ENCODE measurements at regions not wholly inside any gene's neighbourhood (a gene's known extent, or its start where the extent isn't known, plus 50 kb on each side); places are given as distances from the start of the nearest gene placed in this dataset.
"Not testable (repeated sequence)": the region's sequence is repeated elsewhere in the genome, so short reads cannot be mapped to it uniquely, and the experiment has no call there.

GRCh38 chr9:61628951-61629350 is 439.1 kb downstream of the SPATA31A7 start:
- not testable (repeated sequence) for DNase-seq (ENCODE audit: low read depth)

GRCh38 chr9:61634192-61634591 is 444.4 kb downstream of the SPATA31A7 start:
- DNase-seq (ENCODE audit: low read depth) = no peak
- no peak for TF ChIP-seq CTCF (IDR thresholded peaks at IDR 0.05; ENCODE audit: control insufficient read depth, extremely low read depth, insufficient read depth)
- H3K4me3 ChIP-seq (ENCODE audit: low read depth, low read length) = no peak overlapping the region

More at GRCh38 chr9:61628951-61629350, 439.1 kb downstream of the SPATA31A7 start:
- not testable (repeated sequence) for H3K4me3 ChIP-seq (ENCODE audit: low read depth, low read length)

GRCh38 chr9:61664232-61664631 is 474.4 kb downstream of the SPATA31A7 start:
- not testable (repeated sequence) for DNase-seq (ENCODE audit: low read depth); H3K4me3 ChIP-seq (ENCODE audit: low read depth, low read length)

- DNase-seq (ENCODE audit: low read depth) = no peak
- no peak overlapping the region for H3K4me3 ChIP-seq (ENCODE audit: low read depth, low read length)
- TF ChIP-seq CTCF (IDR thresholded peaks at IDR 0.05; ENCODE audit: control insufficient read depth, extremely low read depth, insufficient read depth) = no peak
Measured at GRCh38 chr9:61665330-61665751, 475.5 kb downstream of the SPATA31A7 start.

GRCh38 chr9:61665829-61666228 is 476.0 kb downstream of the SPATA31A7 start:
- H3K4me3 ChIP-seq (ENCODE audit: low read depth, low read length) = no peak overlapping the region
- DNase-seq (ENCODE audit: low read depth) = no peak
- TF ChIP-seq CTCF (IDR thresholded peaks at IDR 0.05; ENCODE audit: control insufficient read depth, extremely low read depth, insufficient read depth) = no peak

- TF ChIP-seq CTCF (IDR thresholded peaks at IDR 0.05; ENCODE audit: control insufficient read depth, extremely low read depth, insufficient read depth) = no peak
- no peak for DNase-seq (ENCODE audit: low read depth)
- no peak overlapping the region for H3K4me3 ChIP-seq (ENCODE audit: low read depth, low read length)
Measured at GRCh38 chr9:61666310-61666709, 476.5 kb downstream of the SPATA31A7 start.

- H3K4me3 ChIP-seq (ENCODE audit: low read depth, low read length) = no peak overlapping the region
- no peak for DNase-seq (ENCODE audit: low read depth)
- no peak for TF ChIP-seq CTCF (IDR thresholded peaks at IDR 0.05; ENCODE audit: control insufficient read depth, extremely low read depth, insufficient read depth)
Measured at GRCh38 chr9:61666849-61667371, 477.1 kb downstream of the SPATA31A7 start.

GRCh38 chr9:61667559-61668121 is 477.8 kb downstream of the SPATA31A7 start:
- no peak for TF ChIP-seq CTCF (IDR thresholded peaks at IDR 0.05; ENCODE audit: control insufficient read depth, extremely low read depth, insufficient read depth)
- no peak overlapping the region for H3K4me3 ChIP-seq (ENCODE audit: low read depth, low read length)
- no peak for DNase-seq (ENCODE audit: low read depth)

- not testable (repeated sequence) for H3K4me3 ChIP-seq (ENCODE audit: low read depth, low read length); DNase-seq (ENCODE audit: low read depth)
Measured at GRCh38 chr9:61668201-61668600, 478.4 kb downstream of the SPATA31A7 start.
